GM23248 (cell line): ENCODE measurements at regions not wholly inside any gene's neighbourhood (a gene's known extent, or its start where the extent isn't known, plus 50 kb on each side); places are given as distances from the start of the nearest gene placed in this dataset.
A peak's percentile ranks its signal among the peaks of the same experiment; 100 is the strongest.

ENCODE experiments used
- DNase-seq: peaks from one replicate; pipeline ENCODE4 v3.0.0-alpha.2; 2015
- H2AFZ ChIP-seq: fragments of 200-600 bp; sonication (generic); 2 replicates; pipeline ENCODE4 v1.6.1; 2016; ENCODE audit warnings: antibody characterized with exemption
- H3F3A ChIP-seq: fragments of 200-600 bp; sonication (generic); 2 replicates; pipeline ENCODE4 v1.6.1; 2016; ENCODE audit warnings: mild to moderate bottlenecking, antibody characterized with exemption, mixed run types; ENCODE audit not compliant: insufficient read depth
- H3K27ac ChIP-seq: fragments of 200-600 bp; sonication (generic); 2 replicates; pipeline ENCODE4 v1.5.1; 2016; ENCODE audit warnings: mild to moderate bottlenecking
- H3K27me3 ChIP-seq: fragments of 200-600 bp; sonication (generic); replicated peaks from 2 replicates; pipeline ENCODE4 v1.6.1; 2016; ENCODE audit warnings: mild to moderate bottlenecking; ENCODE audit not compliant: insufficient read depth
- H3K36me3 ChIP-seq: fragments of 200-600 bp; sonication (generic); 2 replicates; pipeline ENCODE4 v1.6.1; 2016; ENCODE audit warnings: low read depth, mild to moderate bottlenecking
- H3K4me1 ChIP-seq: fragments of 200-600 bp; sonication (generic); 2 replicates; pipeline ENCODE4 v1.6.1; 2016; ENCODE audit warnings: mild to moderate bottlenecking; ENCODE audit not compliant: insufficient read depth
- H3K4me2 ChIP-seq: fragments of 200-600 bp; sonication (generic); one replicate; pipeline ENCODE4 v1.6.1; 2016; ENCODE audit warnings: mild to moderate bottlenecking; ENCODE audit not compliant: unreplicated experiment
- H3K4me3 ChIP-seq: fragments of 200-600 bp; sonication (generic); 2 replicates; pipeline ENCODE4 v1.5.1; 2016; ENCODE audit warnings: mild to moderate bottlenecking
- H3K79me2 ChIP-seq: fragments of 200-600 bp; sonication (generic); 2 replicates; pipeline ENCODE4 v1.6.1; 2016; ENCODE audit warnings: mild to moderate bottlenecking; ENCODE audit not compliant: insufficient read depth
- H3K9ac ChIP-seq: fragments of 200-600 bp; sonication (generic); 2 replicates; pipeline ENCODE4 v1.6.1; 2016; ENCODE audit warnings: mild to moderate bottlenecking
- H3K9me2 ChIP-seq: fragments of 200-600 bp; sonication (generic); 2 replicates; pipeline ENCODE4 v1.6.1; 2016; ENCODE audit warnings: mixed run types, mild to moderate bottlenecking, moderate library complexity; ENCODE audit not compliant: insufficient read depth
- H3K9me3 ChIP-seq: fragments of 200-600 bp; sonication (generic); one replicate; pipeline ENCODE4 v1.6.1; 2017; ENCODE audit warnings: low read depth
- H4K20me1 ChIP-seq: fragments of 200-600 bp; sonication (generic); 2 replicates; pipeline ENCODE4 v1.6.0; 2016; ENCODE audit not compliant: insufficient read depth
- EZH2 ChIP-seq: fragments of 200-600 bp; sonication (generic); IDR thresholded peaks from 2 replicates; pipeline ENCODE4 v1.6.1; 2018; ENCODE audit warnings: antibody characterized with exemption, mild to moderate bottlenecking; ENCODE audit not compliant: insufficient read depth, poor library complexity, severe bottlenecking
- EZH2phosphoT487 ChIP-seq: fragments of 200-600 bp; sonication (generic); IDR thresholded peaks from 2 replicates; pipeline ENCODE4 v1.6.1; 2018; ENCODE audit warnings: antibody characterized with exemption, moderate library complexity, mild to moderate bottlenecking, low read depth; ENCODE audit not compliant: insufficient read depth
- WGBS, 2 experiments: methylation state at CpG; one replicate each; pipeline ENCODE4 v1.1.6; 2015 to 2017; ENCODE audit warnings: low lambda C conversion rate in 2 of 2, low coverage in 1 of 2; ENCODE audit errors: missing lambda C conversion rate in 2 of 2; 5-methylcytosine and 5-hydroxymethylcytosine counted together
- in situ Hi-C: fragments of 300-500 bp; cut with MboI; formaldehyde crosslinking; loops from 2 replicates; pipeline ENCODE4 v1.15.0; 2020

DNA sequence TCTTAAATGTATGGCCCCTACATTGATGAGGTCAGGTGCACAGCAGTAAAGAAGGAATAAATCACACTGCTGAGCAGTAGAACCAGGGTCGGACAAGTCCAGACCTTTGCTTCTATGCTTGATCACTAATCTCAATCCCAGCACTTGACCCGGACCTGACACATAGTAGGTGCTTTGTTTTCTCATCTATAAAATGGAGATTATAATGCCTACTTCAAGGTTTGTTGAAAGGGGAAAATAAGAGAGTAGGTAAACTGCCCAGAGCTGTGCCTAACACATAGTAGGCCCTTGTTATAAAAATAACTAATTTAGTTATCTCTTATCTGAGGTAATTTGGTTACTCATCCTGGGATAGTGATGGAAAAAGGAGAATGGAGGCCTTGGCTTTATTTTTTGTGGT, 125.0 kb downstream of the RXFP2 start:
- Histone ChIP-seq H3K4me1 (peaks cover 11% of the 10 kb centered on the region), H3K27me3 (no peaks in the 10 kb centered on the region), H3F3A (no peaks in the 10 kb centered on the region), H3K9me3 (no peaks in the 10 kb centered on the region), H3K36me3 (no peaks in the 10 kb centered on the region), H3K79me2 (no peaks in the 10 kb centered on the region), H3K27ac (no peak overlapping the region), H3K9ac (no peak overlapping the region), H3K4me3 (no peak overlapping the region), H4K20me1 (no peaks in the 10 kb centered on the region), H3K9me2 (no peaks in the 10 kb centered on the region), H2AFZ (no peak overlapping the region), H3K4me2 (no peak overlapping the region)
- no peak for DNase-seq
- WGBS, 2 experiments: 88 to 95% methylated on average over 2 of the region's 2 CpGs
- in situ Hi-C loops: no loop called here
- no peak for TF ChIP-seq EZH2
- no peak for TF ChIP-seq EZH2phosphoT487

- Histone ChIP-seq H3K36me3 (no peaks in the 10 kb centered on the region), H3K27ac (no peak overlapping the region), H3K9ac (no peak overlapping the region), H3K4me3 (no peak overlapping the region), H2AFZ (no peak overlapping the region), H3K9me3 (no peaks in the 10 kb centered on the region), H3F3A (no peaks in the 10 kb centered on the region), H3K4me2 (no peak overlapping the region), H3K4me1 (peaks cover 8% of the 10 kb centered on the region), H3K9me2 (no peaks in the 10 kb centered on the region), H4K20me1 (no peaks in the 10 kb centered on the region), H3K27me3 (no peaks in the 10 kb centered on the region), H3K79me2 (no peaks in the 10 kb centered on the region)
- no peak for DNase-seq
- TF ChIP-seq EZH2phosphoT487 (no peak), EZH2 (no peak)
- in situ Hi-C loops: no loop called here
These were observed 126.8 kb downstream of the RXFP2 start for GRCh38 chr13:31866099-31866498.

GRCh38 chr13:31867709-31868108, 128.4 kb downstream of the RXFP2 start:
- no peaks in the 10 kb centered on the region for H3K79me2 ChIP-seq
- peaks cover 8% of the 10 kb centered on the region for H3K4me1 ChIP-seq
- no peak overlapping the region for H2AFZ ChIP-seq
- H3K36me3 ChIP-seq: no peaks in the 10 kb centered on the region
- H3K9me2 ChIP-seq: no peaks in the 10 kb centered on the region
- in situ Hi-C loops: no loop called here
- no peaks in the 10 kb centered on the region for H3K9me3 ChIP-seq
- no peak for DNase-seq
- no peaks in the 10 kb centered on the region for H3F3A ChIP-seq
- H4K20me1 ChIP-seq: no peaks in the 10 kb centered on the region
- no peak overlapping the region for H3K4me2 ChIP-seq
- no peak overlapping the region for H3K4me3 ChIP-seq
- H3K27ac ChIP-seq: no peak overlapping the region
- TF ChIP-seq EZH2: no peak
- TF ChIP-seq EZH2phosphoT487: no peak
- H3K9ac ChIP-seq: no peak overlapping the region
- no peaks in the 10 kb centered on the region for H3K27me3 ChIP-seq

GRCh38 chr13:31869582-31869981, 130.3 kb downstream of the RXFP2 start:
- H3F3A ChIP-seq: no peaks in the 10 kb centered on the region
- H3K4me2 ChIP-seq: no peak overlapping the region
- H3K9ac ChIP-seq: no peak overlapping the region
- H3K79me2 ChIP-seq: no peaks in the 10 kb centered on the region
- H4K20me1 ChIP-seq: no peaks in the 10 kb centered on the region
- WGBS, 2 experiments: 88 to 92% methylated on average over 2 of the region's 2 CpGs
- DNase-seq: no peak
- no peak for TF ChIP-seq EZH2
- TF ChIP-seq EZH2phosphoT487: no peak
- in situ Hi-C loops: no loop called here
- H3K9me3 ChIP-seq: no peaks in the 10 kb centered on the region
- H3K27me3 ChIP-seq: no peaks in the 10 kb centered on the region
- no peaks in the 10 kb centered on the region for H3K9me2 ChIP-seq
- H3K4me3 ChIP-seq: no peak overlapping the region
- no peak overlapping the region for H3K27ac ChIP-seq
- no peak overlapping the region for H2AFZ ChIP-seq
- peaks cover 8% of the 10 kb centered on the region for H3K4me1 ChIP-seq
- H3K36me3 ChIP-seq: no peaks in the 10 kb centered on the region

- no peak overlapping the region for H2AFZ ChIP-seq
These were observed 131.2 kb downstream of the RXFP2 start for GRCh38 chr13:31870511-31870910.

More at GRCh38 chr13:31870511-31870910, 131.2 kb downstream of the RXFP2 start:
- Histone ChIP-seq H3K4me1 (peaks cover 8% of the 10 kb centered on the region), H3K9me3 (no peaks in the 10 kb centered on the region), H3K4me2 (no peak overlapping the region), H3K79me2 (no peaks in the 10 kb centered on the region), H3K27me3 (no peaks in the 10 kb centered on the region), H3K9me2 (no peaks in the 10 kb centered on the region), H3K27ac (no peak overlapping the region), H4K20me1 (no peaks in the 10 kb centered on the region), H3K36me3 (no peaks in the 10 kb centered on the region), H3K4me3 (no peak overlapping the region), H3K9ac (no peak overlapping the region), H3F3A (no peaks in the 10 kb centered on the region)
- peak; percentile 28 for DNase-seq
- in situ Hi-C loops: no loop called here
- WGBS, 2 experiments: 65 to 73% methylated on average over 2 of the region's 2 CpGs
- no peak for TF ChIP-seq EZH2phosphoT487
- no peak for TF ChIP-seq EZH2
